KOPT-K1 (cell line): ENCODE measurements at regions not wholly inside any gene's neighbourhood (a gene's known extent, or its start where the extent isn't known, plus 50 kb on each side); places are given as distances from the start of the nearest gene placed in this dataset.

Experiments
- H3K27ac ChIP-seq: fragments of 200-600 bp; sonication (generic); 2 replicates; pipeline ENCODE4 v1.5.1; 2016; ENCODE audit warnings: antibody characterized with exemption, mild to moderate bottlenecking, low read depth, low read length; ENCODE audit not compliant: poor library complexity, severe bottlenecking
- H3K36me3 ChIP-seq: fragments of 200-600 bp; sonication (generic); 2 replicates; pipeline ENCODE4 v1.5.1; 2017; ENCODE audit warnings: antibody characterized with exemption, mild to moderate bottlenecking, low read length, moderate library complexity; ENCODE audit not compliant: insufficient read depth
- H3K9me3 ChIP-seq: fragments of 200-600 bp; sonication (generic); 2 replicates; pipeline ENCODE4 v1.5.1; 2017; ENCODE audit warnings: antibody characterized with exemption, low read length, mild to moderate bottlenecking; ENCODE audit not compliant: insufficient read depth, poor library complexity, severe bottlenecking

DNA sequence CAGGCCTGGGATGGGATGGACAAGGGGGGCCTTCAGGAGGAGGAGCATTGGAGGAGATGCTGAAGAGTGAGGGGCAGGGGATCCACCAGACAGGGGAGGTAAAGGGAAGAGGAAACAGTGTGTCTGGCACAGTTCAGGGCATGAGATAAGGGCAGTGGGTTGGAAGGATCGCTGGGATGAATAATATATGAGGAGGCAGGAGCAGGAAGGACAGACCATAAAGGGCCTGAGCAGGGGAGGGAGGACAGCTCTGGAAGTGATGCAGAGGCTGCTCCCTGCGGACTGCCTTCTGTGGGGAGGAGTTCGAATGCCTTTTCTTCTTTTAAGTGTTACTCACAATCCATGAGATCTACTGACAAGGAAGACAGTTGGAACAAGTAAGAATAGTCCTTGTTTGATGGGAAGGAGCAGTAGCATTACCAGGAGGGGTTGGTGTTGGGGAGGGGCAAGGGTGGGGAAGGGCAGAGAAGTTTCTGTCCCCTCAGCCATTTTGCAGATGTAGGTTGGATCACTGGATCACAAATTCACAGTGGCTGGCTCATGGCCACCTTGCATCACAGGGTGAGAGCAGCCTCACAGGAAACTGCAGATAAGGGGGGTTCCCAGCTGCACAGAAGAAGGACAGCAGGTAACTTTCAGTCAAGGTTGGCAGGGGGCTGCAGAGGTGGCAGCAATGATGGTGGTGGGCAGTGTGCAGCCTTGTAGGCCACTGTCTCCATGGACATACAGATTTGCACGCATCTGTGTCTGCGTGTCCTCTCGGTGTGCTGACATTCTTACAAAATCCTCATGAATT lies 91.9 kb upstream of the SNRPN start:
- no peaks in the 10 kb centered on the region for H3K36me3 ChIP-seq
- no peak overlapping the region for H3K27ac ChIP-seq
- no peaks in the 10 kb centered on the region for H3K9me3 ChIP-seq

DNA sequence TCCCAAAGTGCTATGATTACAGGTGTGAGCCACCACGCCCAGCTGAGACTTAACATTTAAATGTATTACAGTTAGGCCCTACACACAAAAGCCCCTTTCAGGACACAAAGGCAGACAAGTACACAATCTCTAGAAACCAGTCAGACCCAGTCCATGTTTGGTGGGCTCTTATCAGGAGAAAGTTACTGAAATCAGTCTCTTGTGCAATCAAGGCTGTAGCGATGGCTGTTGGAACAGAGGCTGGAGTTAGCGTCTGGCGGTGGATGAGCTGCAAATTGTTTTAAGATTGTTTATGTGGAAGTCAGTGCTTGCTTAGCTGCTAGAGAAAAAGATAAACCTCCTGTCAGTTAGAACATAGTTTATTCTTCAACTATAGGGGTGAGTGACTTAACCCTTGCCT lies 89.5 kb upstream of the SNRPN start:
- H3K27ac ChIP-seq: no peak overlapping the region
- H3K9me3 ChIP-seq: no peaks in the 10 kb centered on the region
- H3K36me3 ChIP-seq: no peaks in the 10 kb centered on the region

DNA sequence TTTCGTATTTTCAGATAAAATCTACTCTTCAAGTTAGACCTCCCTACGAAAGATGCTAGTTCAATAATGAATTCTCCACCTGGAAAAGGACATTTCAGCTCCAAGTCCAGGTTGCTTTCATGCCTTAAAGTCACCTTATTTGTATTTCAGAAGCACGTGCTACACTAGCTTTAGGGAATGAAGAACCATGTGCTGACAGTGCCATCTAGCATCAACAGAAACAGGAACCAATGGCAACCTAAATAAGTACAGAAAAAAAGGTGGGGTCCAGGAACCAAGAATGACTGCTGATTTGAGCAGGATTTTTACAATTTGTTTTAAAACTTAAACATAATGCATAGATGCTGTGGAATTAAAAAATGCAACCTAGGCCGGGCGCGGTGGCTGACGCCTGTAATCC lies 77.6 kb upstream of the SNRPN start:
- Histone ChIP-seq H3K9me3 (peaks cover 5% of the 10 kb centered on the region), H3K27ac (no peak overlapping the region), H3K36me3 (no peaks in the 10 kb centered on the region)

DNA sequence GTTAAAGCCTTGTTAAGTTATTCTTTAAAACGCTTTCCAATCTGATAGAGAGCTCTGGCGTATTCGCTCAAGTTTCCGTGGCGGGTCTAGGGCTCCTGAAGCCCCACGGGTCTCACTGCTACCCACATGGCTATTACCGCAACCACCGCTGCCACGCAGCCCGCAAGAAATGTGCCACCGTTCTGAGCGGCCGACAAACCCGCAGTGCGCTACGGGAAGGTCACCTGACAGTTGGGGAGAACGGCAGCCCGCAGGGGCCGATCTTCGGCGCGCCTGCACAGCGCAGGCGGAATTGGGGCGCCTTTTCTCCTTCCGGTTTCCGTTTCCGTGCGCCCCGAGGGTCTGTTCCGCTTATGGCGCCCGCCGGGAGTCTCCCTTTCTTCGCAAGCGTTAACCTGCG lies 76.6 kb upstream of the SNRPN start:
- Histone ChIP-seq H3K9me3 (peaks cover 5% of the 10 kb centered on the region), H3K27ac (no peak overlapping the region), H3K36me3 (no peaks in the 10 kb centered on the region)

DNA sequence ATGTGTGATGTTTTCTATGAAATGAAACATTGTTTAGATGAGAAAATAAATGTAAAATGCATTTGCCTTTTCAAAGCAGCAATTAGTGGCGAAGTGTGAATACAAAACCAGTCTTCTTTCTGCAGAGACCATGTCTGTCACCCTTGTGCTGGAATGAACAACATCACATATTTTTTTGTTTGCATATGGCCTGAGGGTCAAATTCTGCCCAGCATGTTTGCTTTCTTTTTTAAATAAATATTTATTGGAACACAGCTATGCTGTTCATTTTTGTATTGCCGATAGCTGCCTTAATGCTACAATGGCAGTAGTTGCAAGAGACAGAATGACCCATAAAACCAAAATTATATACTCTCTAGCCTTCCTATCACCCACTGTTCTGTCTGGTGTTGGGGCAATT lies 75.3 kb upstream of the SNRPN start:
- no peaks in the 10 kb centered on the region for H3K36me3 ChIP-seq
- H3K27ac ChIP-seq: no peak overlapping the region
- H3K9me3 ChIP-seq: peaks cover 5% of the 10 kb centered on the region

DNA sequence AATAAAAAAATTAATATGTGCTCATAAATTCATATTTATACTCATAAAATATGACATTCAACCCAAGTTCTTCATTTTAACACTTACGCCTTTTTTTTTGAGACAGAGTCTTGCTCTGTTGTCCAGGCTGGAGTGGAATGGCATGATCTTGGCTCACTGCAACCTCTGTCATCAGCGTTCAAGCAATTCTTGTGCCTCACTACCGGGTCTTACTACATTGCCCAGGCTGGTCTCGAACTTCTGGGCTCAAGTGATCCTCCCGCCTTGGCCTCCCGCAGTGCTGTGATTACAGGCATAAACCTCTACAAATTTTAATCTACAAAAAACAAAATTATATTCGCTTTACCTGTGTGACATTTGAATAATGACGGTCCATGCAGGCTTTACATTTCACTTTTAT lies 74.1 kb upstream of the SNRPN start:
- H3K27ac ChIP-seq: no peak overlapping the region
- peaks cover 5% of the 10 kb centered on the region for H3K9me3 ChIP-seq
- no peaks in the 10 kb centered on the region for H3K36me3 ChIP-seq

DNA sequence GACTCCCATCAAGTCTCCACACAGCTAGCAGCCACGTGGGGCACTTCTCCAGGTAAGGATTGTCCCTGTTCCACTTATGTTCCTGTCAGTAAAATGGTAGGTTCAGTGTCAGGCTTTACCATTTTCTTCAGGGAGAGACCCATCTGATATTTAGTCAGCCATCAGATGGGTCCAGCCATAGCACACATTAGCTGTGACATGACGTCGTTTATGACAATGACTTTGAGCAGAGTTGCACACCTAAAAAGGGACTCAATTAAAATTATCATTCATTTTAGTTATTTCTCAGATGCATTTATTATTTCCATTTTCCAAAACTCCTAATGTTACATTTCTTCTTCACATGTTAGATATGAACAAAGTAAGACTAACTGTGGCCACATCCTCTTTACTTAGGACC lies 68.2 kb upstream of the SNRPN start:
- Histone ChIP-seq H3K9me3 (peaks cover 5% of the 10 kb centered on the region), H3K27ac (no peak overlapping the region), H3K36me3 (no peaks in the 10 kb centered on the region)

DNA sequence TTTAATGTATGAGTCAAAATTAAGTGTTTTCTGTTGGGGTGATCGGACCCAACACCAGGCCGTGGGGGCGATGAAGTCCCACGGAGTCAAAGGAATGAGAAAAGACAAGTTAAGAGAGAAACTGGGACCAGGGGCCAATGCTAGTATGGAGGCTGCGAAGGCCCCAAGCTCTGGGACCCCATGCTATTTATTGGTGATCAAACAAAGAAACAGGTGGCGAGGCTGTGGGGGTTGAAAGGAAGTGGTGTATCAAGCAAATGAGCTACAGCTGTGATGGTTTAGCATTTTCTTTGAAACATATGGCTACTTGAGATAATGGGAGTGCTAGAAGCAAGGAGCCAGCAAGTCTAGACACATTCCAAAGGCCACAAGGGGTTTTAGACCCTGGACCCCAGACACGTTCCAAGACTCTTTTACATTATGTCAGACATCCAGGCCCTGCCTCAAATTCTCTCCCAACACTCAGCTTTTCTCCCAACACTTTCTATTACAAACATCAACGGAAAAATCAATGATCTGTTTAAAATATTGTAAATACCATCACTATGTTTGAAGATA lies 56.0 kb upstream of the SNRPN start:
- no peak overlapping the region for H3K27ac ChIP-seq
- no peaks in the 10 kb centered on the region for H3K9me3 ChIP-seq
- H3K36me3 ChIP-seq: no peaks in the 10 kb centered on the region

DNA sequence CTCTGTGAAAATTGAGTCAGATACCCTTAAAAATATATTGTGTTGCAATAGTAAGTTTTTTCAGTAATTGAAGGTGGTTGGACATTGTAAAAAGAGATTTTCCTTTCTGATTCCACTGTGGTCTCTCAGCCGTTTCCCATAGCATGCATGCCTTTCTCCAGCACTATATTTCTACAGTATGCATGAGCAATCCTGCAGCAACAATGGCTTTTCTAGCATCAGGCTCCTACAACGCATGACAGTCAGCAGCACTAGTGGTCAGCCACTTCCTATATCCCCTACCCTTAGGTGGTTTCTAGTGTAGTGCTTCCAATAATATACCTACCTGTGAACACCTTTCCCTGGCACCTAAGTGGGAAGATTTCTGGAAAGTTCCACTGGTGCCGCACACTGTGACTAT lies 55.4 kb upstream of the SNRPN start:
- Histone ChIP-seq H3K9me3 (no peaks in the 10 kb centered on the region), H3K27ac (no peak overlapping the region), H3K36me3 (no peaks in the 10 kb centered on the region)

DNA sequence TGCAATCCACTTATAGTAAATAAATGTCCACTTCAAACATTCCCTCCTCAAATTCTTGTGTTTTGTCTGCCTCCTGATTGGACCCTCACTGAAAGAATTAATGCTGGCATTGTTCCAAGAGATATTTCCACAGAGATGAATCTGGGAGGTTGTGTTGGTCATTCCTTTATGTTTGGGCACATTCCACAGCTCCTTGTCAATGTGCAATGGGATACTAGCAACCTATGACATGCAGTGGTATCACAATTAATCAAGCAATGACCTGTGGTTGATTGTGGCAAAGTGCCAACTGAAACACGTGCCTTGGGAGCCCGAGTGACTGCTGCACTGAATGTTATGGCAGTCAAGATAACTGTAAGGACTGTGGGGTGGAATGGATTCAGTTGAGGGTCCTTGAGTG lies 55.0 kb upstream of the SNRPN start:
- Histone ChIP-seq H3K9me3 (no peaks in the 10 kb centered on the region), H3K27ac (no peak overlapping the region), H3K36me3 (no peaks in the 10 kb centered on the region)

DNA sequence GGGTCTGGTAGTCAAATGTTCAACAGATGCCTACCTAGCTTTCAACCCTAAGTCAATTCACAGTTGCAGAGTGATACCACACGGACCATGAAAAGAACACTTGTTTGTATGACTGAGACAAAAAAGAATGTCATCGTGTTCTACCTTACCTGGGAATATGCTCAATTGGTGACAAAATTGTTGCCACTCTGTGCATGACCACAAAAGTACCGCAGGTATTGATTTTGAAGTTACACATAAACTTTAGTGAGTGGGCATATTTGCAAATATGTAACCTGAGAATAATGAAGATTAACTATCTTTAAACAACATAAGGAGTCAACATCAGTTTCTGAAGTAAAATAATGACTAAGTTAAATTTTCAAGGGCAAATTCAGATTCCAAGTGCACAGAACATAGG lies 53.4 kb upstream of the SNRPN start:
- Histone ChIP-seq H3K9me3 (no peaks in the 10 kb centered on the region), H3K27ac (no peak overlapping the region), H3K36me3 (no peaks in the 10 kb centered on the region)
